ENCODE measurements at regions not wholly inside any gene's neighbourhood (a gene's known extent, or its start where the extent isn't known, plus 50 kb on each side); places are given as distances from the start of the nearest gene placed in this dataset.

- TF ChIP-seq EZH2 (IDR thresholded peaks at IDR 0.05; ENCODE audit: borderline replicate concordance, low read length): no peak
- no peak for TF ChIP-seq CTCF (conservative IDR thresholded peaks at IDR 0.05 in 1 of 2, IDR thresholded peaks at IDR 0.05 in 1 of 2; ENCODE audit: extremely low read depth in 1 of 2, insufficient read depth in 1 of 2, low read depth in 1 of 2, low read length in 2 of 2)
Measured at GRCh38 chr6:25124216-25124715, 154.9 kb upstream of the CARMIL1 start.
